ENCODE measurements at regions not wholly inside any gene's neighbourhood (a gene's known extent, or its start where the extent isn't known, plus 50 kb on each side); places are given as distances from the start of the nearest gene placed in this dataset.

GRCh38 chr19:5222821-5223321 lies 117.7 kb downstream of the PTPRS start:
- TF ChIP-seq CTCF (IDR thresholded peaks at IDR 0.05) (no peak), EZH2 (IDR thresholded peaks at IDR 0.05; ENCODE audit: borderline replicate concordance, insufficient read depth, low read depth, low read length, poor library complexity, severe bottlenecking) (no peak)
